HEK293 (cell line): ENCODE measurements at regions not wholly inside any gene's neighbourhood (a gene's known extent, or its start where the extent isn't known, plus 50 kb on each side); places are given as distances from the start of the nearest gene placed in this dataset.

Experiments
- CTCF ChIA-PET: fragments of 350-600 bp; formaldehyde crosslinking; extraction: SDS; loops from one replicate; lab custom pipeline; 2021; ENCODE audit warnings: antibody characterized with exemption; lab: Yijun Ruan, JAX
- POLR2A ChIA-PET: fragments of 300-600 bp; formaldehyde crosslinking; extraction: SDS; loops from one replicate; lab custom pipeline; 2020; ENCODE audit warnings: antibody characterized with exemption, inconsistent platforms; lab: Yijun Ruan, JAX
- H3K27ac ChIP-seq: fragments of 200-500 bp; sonication (Bioruptor generic); 2 replicates; pipeline ENCODE4 v1.5.1; 2014; ENCODE audit warnings: low read depth, low read length, control low read depth, inconsistent platforms; ENCODE audit errors: extremely low read depth
- H3K36me3 ChIP-seq, 2 experiments: fragments of 200-500 bp in 1 of 2; sonication (Bioruptor generic) in 1 of 2; 1 replicate in 1 of 2; 2 replicates in 1 of 2; pipeline ENCODE4 v1.5.1; 2014 to 2017; ENCODE audit warnings: inconsistent platforms in 2 of 2, low read length in 2 of 2; ENCODE audit not compliant: control insufficient read depth in 2 of 2, insufficient read depth in 1 of 2
- H3K4me1 ChIP-seq: fragments of 200-500 bp; sonication (Bioruptor generic); 2 replicates; pipeline ENCODE4 v1.5.1; 2014; ENCODE audit warnings: mild to moderate bottlenecking, low read length, inconsistent platforms; ENCODE audit not compliant: control insufficient read depth, insufficient read depth
- H3K4me3 ChIP-seq: 2 replicates; pipeline ENCODE4 v1.5.1; 2011; ENCODE audit warnings: low read depth, mild to moderate bottlenecking, control low read depth, low read length, moderate library complexity
- H3K9me3 ChIP-seq: fragments of 200-500 bp; sonication (Bioruptor generic); 2 replicates; pipeline ENCODE4 v1.5.1; 2014; ENCODE audit warnings: low read depth, low read length, inconsistent platforms; ENCODE audit not compliant: control insufficient read depth, insufficient read depth
- KLF16 ChIP-seq: fragments of 450-650 bp; formaldehyde crosslinking; IDR thresholded peaks from 2 replicates; pipeline ENCODE4 v1.5.1; 2017; ENCODE audit warnings: missing biosample characterization, missing genetic modification characterization
- ZNF24 ChIP-seq: fragments of 450-650 bp; formaldehyde crosslinking; IDR thresholded peaks from 2 replicates; pipeline ENCODE4 v1.5.1; 2016; ENCODE audit warnings: missing biosample characterization, missing genetic modification characterization
- ZNF366 ChIP-seq: fragments of 450-650 bp; formaldehyde crosslinking; conservative IDR thresholded peaks from 2 replicates; pipeline ENCODE4 v1.5.1; 2016; ENCODE audit warnings: missing biosample characterization, missing genetic modification characterization
- TF ChIP-seq, protein P1 (sequence below): fragments of 450-650 bp; formaldehyde crosslinking; IDR thresholded peaks from 2 replicates; pipeline ENCODE4 v1.5.1; 2017; ENCODE audit warnings: missing biosample characterization, missing genetic modification characterization

- H3K9me3 ChIP-seq = no peaks in the 10 kb centered on the region
- CTCF ChIA-PET = interaction anchor here (1.0 kb wide), 1 partner anchor 47 kb away, joined by 3 read pairs; no protein-coding TSS in a partner anchor
- TF ChIP-seq KLF16 (tag by site-specific recombination) (no peak), ZNF366 (peak; percentile 86)
- no peaks in the 10 kb centered on the region for H3K36me3 ChIP-seq
- no peak overlapping the region for H3K27ac ChIP-seq
- H3K4me3 ChIP-seq = no peak overlapping the region
- POLR2A ChIA-PET = interaction anchor here (0.7 kb wide), 1 partner anchor 180 kb away, joined by 3 read pairs; no protein-coding TSS in a partner anchor
- H3K4me1 ChIP-seq = no peaks in the 10 kb centered on the region
Measured at GRCh38 chr5:138626333-138626944, 51.2 kb upstream of the HSPA9 start.

DNA sequence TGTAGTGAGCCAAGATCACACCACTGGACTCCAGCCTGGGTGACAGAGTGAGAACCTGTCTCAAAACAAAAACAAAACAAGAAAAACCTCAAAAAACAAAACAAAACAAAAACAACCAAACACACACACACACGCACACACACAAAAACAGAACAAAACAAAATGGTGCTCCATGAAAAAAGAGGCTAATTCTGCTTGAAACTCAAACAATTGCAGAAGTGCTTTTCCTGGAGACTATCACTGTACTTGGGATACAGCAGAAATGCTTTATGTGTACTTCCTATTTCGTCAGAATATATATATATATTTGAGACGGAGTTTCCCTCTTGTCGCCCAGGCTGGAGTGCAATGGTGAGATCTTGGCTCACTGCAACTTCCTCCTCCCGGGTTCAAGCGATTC, 49.9 kb upstream of the HSPA9 start:
- Histone ChIP-seq H3K27ac (no peak overlapping the region), H3K36me3 (no peaks in the 10 kb centered on the region), H3K4me3 (no peak overlapping the region), H3K9me3 (no peaks in the 10 kb centered on the region)
- POLR2A ChIA-PET = no interaction called here
- TF ChIP-seq, protein P1, sequence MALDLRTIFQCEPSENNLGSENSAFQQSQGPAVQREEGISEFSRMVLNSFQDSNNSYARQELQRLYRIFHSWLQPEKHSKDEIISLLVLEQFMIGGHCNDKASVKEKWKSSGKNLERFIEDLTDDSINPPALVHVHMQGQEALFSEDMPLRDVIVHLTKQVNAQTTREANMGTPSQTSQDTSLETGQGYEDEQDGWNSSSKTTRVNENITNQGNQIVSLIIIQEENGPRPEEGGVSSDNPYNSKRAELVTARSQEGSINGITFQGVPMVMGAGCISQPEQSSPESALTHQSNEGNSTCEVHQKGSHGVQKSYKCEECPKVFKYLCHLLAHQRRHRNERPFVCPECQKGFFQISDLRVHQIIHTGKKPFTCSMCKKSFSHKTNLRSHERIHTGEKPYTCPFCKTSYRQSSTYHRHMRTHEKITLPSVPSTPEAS = peak; percentile 54
- TF ChIP-seq ZNF24 (tag by site-specific recombination) = no peak
- TF ChIP-seq, all 188 proteins: peak for 1
- CTCF ChIA-PET = no interaction called here
- H3K4me1 ChIP-seq = no peaks in the 10 kb centered on the region
